ENCODE measurements at regions not wholly inside any gene's neighbourhood (a gene's known extent, or its start where the extent isn't known, plus 50 kb on each side); places are given as distances from the start of the nearest gene placed in this dataset.

GRCh38 chr5:67855523-67855922 lies 360.0 kb upstream of the PIK3R1 start:
- TF ChIP-seq CTCF (IDR thresholded peaks at IDR 0.05) (no peak), POLR2A (IDR thresholded peaks at IDR 0.05) (no peak)
